GM21390 (cell line): ENCODE measurements at regions not wholly inside any gene's neighbourhood (a gene's known extent, or its start where the extent isn't known, plus 50 kb on each side); places are given as distances from the start of the nearest gene placed in this dataset.

Experiments used
- ATAC-seq: cut with Tn5 transposase; IDR thresholded peaks from one replicate; pipeline ENCODE4 v1.9.1; 2021; ENCODE audit not compliant: unreplicated experiment

- ATAC-seq: no peak
Observed at GRCh38 chr11:37560346-37560745, 962.3 kb upstream of the RAG2 start.

- ATAC-seq: no peak
Observed at GRCh38 chr11:37558619-37559210, 960.7 kb upstream of the RAG2 start.

- no peak for ATAC-seq
Observed at GRCh38 chr11:37557990-37558389, 960.0 kb upstream of the RAG2 start.

- no peak for ATAC-seq
Observed at GRCh38 chr11:37552284-37552683, 954.2 kb upstream of the RAG2 start.

- no peak for ATAC-seq
Observed at GRCh38 chr11:37544491-37544890, 946.5 kb upstream of the RAG2 start.

GRCh38 chr11:37533830-37534229 is 935.8 kb upstream of the RAG2 start:
- no peak for ATAC-seq

DNA sequence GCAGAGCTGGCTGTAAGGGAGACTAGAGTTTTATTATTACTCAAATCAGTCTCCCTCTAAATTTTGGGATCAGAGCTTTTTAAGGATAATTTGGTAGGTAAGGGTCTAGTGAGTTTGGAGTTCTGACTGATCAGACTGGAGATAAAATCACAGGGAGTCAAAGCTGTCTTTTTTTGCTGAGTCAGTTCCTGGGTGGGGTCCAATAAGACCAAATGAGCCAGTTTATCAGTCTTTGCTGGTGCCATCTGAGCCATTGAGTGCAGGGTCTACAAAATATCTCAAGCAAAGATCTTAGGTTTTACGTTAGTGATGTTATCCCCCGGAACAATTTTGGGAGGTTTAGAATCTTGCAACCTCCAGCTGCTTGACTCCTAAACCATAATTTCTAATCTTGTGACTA is 935.1 kb upstream of the RAG2 start:
- ATAC-seq: no peak

DNA sequence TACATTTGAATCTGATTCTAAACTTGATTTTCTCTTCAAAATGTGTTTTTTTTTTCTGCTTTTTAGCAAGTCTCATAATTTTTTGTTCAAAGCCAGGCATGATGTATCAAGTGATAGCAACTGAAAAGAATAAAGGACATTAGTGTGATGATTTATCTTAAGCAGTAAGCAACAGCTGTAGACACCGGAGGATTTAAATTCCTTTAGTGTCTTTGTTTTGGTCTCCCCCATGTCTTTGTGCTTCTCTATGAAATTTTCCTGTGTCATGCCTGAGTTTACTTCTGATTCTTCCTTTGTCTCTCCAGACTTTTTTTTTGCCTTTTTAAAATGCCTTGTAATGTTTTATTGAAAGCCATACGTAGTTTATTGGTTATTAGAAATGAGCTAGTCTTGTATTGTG is 934.2 kb upstream of the RAG2 start:
- no peak for ATAC-seq

- ATAC-seq: no peak
Observed at GRCh38 chr11:37527545-37527944, 929.5 kb upstream of the RAG2 start.

- ATAC-seq: no peak
Observed at GRCh38 chr11:37525336-37525735, 927.3 kb upstream of the RAG2 start.

DNA sequence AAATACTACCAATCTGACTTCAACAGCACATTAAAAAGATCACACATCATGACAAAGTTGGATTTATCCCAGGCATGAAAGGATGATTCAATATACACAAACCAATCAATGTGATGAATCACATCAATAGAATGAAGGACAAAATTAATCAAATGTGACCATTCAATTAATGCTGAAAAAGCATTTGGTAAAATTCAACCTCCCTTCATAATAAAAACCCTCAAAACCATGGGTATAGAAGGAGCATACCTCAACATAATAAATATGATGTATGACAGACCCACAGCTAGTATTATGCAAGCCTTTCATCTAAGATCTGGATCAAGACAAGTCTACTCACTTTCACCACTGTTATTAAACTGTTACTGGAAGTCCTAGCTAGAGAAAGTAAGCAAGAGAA is 921.7 kb upstream of the RAG2 start:
- no peak for ATAC-seq

DNA sequence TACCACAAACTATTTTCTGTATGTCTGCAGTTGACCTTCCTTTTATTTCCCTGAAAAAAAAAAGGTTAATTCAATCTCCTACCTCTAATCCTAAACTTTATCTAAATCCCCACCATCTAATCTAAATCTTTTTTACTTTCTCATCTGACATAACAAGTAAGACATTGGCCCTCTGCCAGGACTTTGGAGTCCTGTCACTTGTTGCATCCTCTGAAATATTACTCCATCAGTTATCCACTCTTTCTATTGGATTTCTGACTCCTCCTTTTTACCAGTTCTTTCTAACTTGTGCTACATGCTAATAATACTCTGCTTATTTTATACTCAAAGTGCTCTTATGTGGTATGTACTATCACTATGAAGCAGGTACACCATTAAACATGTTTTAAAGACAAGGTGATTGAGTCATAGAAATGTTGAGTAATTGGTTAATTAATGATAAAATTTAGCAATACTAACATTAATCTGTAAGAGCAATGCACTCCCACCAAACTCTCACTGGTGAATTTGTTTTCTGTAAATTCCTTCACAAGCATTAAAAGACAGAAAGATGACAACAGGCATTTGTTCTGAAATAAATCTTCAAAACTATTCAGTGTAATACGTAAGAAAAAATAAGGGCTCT is 914.2 kb upstream of the RAG2 start:
- ATAC-seq: no peak

GRCh38 chr11:37511425-37511933 is 913.4 kb upstream of the RAG2 start:
- ATAC-seq: no peak

GRCh38 chr11:37509506-37509905 is 911.5 kb upstream of the RAG2 start:
- ATAC-seq: no peak

DNA sequence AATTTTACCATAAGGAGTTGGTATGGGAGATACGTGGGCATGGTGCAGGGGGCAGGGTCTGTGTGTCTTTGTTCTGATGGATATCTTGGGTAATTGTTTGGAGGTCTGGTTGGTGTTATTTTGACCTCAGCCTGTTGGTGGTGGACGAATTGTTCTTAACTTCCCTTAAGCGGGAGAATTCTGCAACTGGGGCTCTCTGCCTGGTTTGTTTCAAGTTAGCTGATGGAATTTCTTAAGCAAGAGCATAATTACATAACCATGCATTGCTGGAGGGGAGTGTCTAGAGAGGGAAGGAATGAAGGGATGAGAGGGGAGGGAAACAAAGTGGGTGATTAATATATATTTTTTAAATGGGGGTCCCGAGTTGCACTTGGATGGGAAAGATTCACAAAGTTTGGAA is 908.5 kb upstream of the RAG2 start:
- ATAC-seq: no peak

- ATAC-seq: no peak
Observed at GRCh38 chr11:37505406-37505805, 907.4 kb upstream of the RAG2 start.

DNA sequence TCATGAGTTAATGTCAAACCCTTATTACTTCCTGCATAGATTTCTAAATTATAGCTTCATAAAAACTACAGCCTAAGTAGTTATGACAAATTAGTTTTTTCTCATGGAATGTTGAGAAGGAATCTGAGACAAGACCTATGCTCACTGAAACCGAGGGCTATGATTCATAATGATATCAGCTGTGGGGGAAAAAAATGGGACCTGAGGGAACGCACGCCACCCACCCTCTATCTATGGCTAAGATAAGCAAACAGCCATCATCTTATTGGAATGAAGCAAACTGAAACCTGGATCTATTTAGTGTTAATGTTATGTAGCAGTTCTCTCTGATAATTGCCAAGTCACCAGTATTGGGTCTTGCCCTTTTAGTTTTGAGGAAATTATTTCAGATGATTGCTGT is 906.9 kb upstream of the RAG2 start:
- ATAC-seq: no peak

DNA sequence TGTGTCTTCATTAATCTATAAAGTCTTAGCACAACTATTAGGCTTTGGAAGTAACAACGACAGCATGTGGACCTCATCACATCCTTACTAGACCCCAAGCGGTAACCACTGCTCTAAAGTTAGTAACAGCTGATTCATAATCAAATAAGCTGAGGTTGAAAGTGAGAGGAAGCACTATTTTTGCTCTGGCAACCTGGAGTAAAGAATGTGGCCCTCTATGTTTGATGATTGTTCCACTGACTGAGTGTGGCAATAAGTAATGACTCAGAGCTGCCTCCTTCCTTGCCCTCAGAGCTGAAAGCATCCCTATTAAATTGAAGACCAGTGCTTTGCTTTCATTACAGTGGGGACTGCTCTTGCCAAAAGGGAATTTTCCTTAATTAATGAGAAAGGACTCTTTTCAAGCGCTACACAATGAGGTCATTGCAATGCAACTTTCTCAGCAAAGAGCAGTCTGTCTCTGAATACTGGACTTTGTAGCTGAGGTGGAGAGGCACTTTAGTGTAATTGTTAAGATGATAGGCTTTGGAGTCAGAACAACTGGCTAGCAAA is 906.1 kb upstream of the RAG2 start:
- ATAC-seq: peak; percentile 90

- peak; percentile 46 for ATAC-seq
Observed at GRCh38 chr11:37503411-37504059, 905.5 kb upstream of the RAG2 start.

DNA sequence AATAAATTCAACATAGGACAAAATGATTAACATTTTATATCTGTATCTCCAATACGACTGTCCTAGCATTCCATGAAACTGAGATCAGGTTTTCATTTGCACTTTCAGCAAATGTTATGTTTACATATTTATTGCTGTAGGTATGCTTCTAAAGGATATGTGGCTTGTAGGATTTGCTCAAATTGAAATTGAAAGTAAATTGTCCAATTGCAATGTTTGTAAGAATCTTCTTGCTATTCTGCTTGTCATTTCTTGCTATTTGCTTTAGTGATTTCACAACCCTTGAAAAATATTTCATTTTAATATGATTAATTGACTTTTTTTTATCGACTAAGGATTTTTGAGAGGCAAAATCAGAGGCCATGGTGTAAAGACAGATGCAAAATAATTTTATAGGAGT is 904.2 kb upstream of the RAG2 start:
- ATAC-seq: no peak

DNA sequence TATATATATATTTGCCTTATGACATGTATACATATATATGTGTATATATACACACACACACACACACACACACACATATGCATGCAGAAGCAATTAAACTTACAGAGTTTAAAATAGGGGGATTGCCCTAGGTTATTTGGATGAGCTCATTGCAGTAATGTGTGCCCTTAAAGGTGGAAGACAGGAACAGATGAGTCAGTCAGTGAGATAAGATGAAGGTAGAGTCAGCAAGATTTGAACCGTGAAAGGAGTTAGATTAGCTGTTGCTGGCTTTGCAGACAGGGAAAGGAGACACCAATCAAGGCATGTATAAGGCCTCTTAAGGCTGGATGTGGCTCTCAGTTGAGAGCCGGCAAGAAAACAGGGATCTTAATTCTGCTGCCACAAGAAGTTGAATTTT is 902.4 kb upstream of the RAG2 start:
- no peak for ATAC-seq

DNA sequence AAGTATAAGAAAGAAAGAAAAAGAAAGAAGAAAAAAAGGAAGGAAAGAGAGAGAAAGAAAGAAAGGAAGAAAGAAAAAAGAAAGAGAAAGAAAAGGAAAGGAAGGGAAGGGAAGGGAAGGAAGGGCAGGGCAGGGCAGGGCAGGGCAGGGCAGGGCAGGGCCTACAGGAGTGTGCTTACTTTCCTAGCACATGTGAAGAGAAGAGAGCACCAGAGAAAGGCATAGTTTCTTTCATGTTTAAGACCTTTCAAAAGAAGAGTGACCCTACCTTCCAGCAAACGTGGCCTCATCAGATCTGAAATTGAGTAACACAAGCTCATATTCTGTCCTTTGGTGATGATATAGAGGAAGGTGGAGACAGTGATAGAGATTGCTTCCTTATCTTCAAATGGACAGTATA is 899.3 kb upstream of the RAG2 start:
- no peak for ATAC-seq
